ENCODE measurements at regions not wholly inside any gene's neighbourhood (a gene's known extent, or its start where the extent isn't known, plus 50 kb on each side); places are given as distances from the start of the nearest gene placed in this dataset.

DNA sequence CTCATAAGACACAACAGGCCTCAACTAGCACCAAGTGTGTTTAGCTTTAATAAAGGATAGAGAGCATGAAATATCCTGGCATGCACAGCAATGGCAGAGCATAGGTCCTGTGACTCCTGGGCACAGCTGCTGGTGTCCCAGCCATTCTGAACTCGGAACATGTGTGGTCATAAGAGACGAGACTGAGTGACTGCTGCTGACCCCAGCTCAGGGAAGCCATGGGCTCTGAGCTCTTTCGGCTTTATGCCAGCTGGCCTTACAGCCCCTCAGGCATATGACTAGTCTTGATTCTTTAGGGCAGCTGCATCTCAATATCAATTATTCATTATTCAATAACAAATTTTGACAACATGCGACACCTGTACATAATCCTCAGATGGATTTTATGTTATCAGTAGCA, 62.4 kb upstream of the TOPAZ1 start:
- TF ChIP-seq, protein P1, sequence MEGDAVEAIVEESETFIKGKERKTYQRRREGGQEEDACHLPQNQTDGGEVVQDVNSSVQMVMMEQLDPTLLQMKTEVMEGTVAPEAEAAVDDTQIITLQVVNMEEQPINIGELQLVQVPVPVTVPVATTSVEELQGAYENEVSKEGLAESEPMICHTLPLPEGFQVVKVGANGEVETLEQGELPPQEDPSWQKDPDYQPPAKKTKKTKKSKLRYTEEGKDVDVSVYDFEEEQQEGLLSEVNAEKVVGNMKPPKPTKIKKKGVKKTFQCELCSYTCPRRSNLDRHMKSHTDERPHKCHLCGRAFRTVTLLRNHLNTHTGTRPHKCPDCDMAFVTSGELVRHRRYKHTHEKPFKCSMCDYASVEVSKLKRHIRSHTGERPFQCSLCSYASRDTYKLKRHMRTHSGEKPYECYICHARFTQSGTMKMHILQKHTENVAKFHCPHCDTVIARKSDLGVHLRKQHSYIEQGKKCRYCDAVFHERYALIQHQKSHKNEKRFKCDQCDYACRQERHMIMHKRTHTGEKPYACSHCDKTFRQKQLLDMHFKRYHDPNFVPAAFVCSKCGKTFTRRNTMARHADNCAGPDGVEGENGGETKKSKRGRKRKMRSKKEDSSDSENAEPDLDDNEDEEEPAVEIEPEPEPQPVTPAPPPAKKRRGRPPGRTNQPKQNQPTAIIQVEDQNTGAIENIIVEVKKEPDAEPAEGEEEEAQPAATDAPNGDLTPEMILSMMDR (conservative IDR thresholded peaks at IDR 0.05 in 1 of 2, IDR thresholded peaks at IDR 0.05 in 1 of 2; ENCODE audit: extremely low read depth in 1 of 2, insufficient read depth in 1 of 2, low read depth in 1 of 2, low read length in 2 of 2): no peak
- no peak for TF ChIP-seq EZH2 (IDR thresholded peaks at IDR 0.05; ENCODE audit: borderline replicate concordance, low read length)

All from mammary epithelial cell (primary cell).